WTC11 (cell line): ENCODE measurements at regions not wholly inside any gene's neighbourhood (a gene's known extent, or its start where the extent isn't known, plus 50 kb on each side); places are given as distances from the start of the nearest gene placed in this dataset.

Experiments used
- ATAC-seq: fragments of 200-7000 bp; cut with Tn5 transposase; 2 replicates; pipeline ENCODE4 v1.10.0; 2021; ENCODE audit warnings: mild to moderate bottlenecking, moderate library complexity
- CTCF ChIA-PET: fragments of 300-600 bp; sonication (Branson Sonifier 250); formaldehyde crosslinking; loops from one replicate; lab custom pipeline; 2021; ENCODE audit warnings: antibody characterized with exemption; lab: Charles Lee
- POLR2A ChIA-PET: fragments of 350-600 bp; sonication (Branson Sonifier 250); formaldehyde crosslinking; loops from one replicate; lab custom pipeline; 2021; ENCODE audit warnings: antibody characterized with exemption; lab: Charles Lee
- DNase-seq: peaks from one replicate; pipeline ENCODE4 v3.0.0; 2021; ENCODE audit warnings: low spot score
- H3K27ac Mint-ChIP-seq: 2 replicates; pipeline ENCODE4 v1.8.0; 2021; ENCODE audit warnings: mixed read lengths
- H3K27me3 Mint-ChIP-seq: 2 replicates; pipeline ENCODE4 v1.8.0; 2021; ENCODE audit warnings: low read depth, mild to moderate bottlenecking, moderate library complexity, mixed read lengths
- H3K36me3 Mint-ChIP-seq: 2 replicates; pipeline ENCODE4 v1.8.0; 2021; ENCODE audit warnings: mixed read lengths
- H3K4me1 Mint-ChIP-seq: 2 replicates; pipeline ENCODE4 v1.8.0; 2022; ENCODE audit warnings: mixed read lengths
- H3K4me3 Mint-ChIP-seq: 2 replicates; pipeline ENCODE4 v1.8.0; 2021; ENCODE audit warnings: mild to moderate bottlenecking, moderate library complexity, mixed read lengths
- H3K9me3 Mint-ChIP-seq: 2 replicates; pipeline ENCODE4 v1.8.0; 2021; ENCODE audit warnings: mixed read lengths
- ATF1 ChIP-seq: sonication (generic); formaldehyde crosslinking; IDR thresholded peaks from 2 replicates; pipeline ENCODE4 v1.8.1; 2023; ENCODE audit warnings: mild to moderate bottlenecking, moderate library complexity, missing genetic modification reagents
- ATF6 ChIP-seq: sonication (generic); formaldehyde crosslinking; IDR thresholded peaks from 2 replicates; pipeline ENCODE4 v1.8.1; 2023; ENCODE audit warnings: mild to moderate bottlenecking, missing genetic modification reagents
- CTCF ChIP-seq: fragments of 200-600 bp; IDR thresholded peaks from 2 replicates; pipeline ENCODE4 v1.8.0; 2022; ENCODE audit warnings: antibody characterized with exemption
- FOXP1 ChIP-seq: sonication (generic); formaldehyde crosslinking; IDR thresholded peaks from 2 replicates; pipeline ENCODE4 v1.8.0; 2022; ENCODE audit warnings: missing genetic modification reagents, mild to moderate bottlenecking, moderate library complexity, borderline replicate concordance
- FOXP4 ChIP-seq: sonication (generic); formaldehyde crosslinking; IDR thresholded peaks from 2 replicates; pipeline ENCODE4 v1.8.0; 2022; ENCODE audit warnings: mild to moderate bottlenecking, missing genetic modification reagents
- GTF2I ChIP-seq: fragments of 250-450 bp; sonication (Bioruptor Pico); conservative IDR thresholded peaks from 2 replicates; pipeline ENCODE4 v1.4.0; 2021; ENCODE audit warnings: mild to moderate bottlenecking
- MXD4 ChIP-seq: fragments of 250-450 bp; sonication (Bioruptor Pico); IDR thresholded peaks from 2 replicates; pipeline ENCODE4 v1.8.0; 2021; ENCODE audit warnings: mild to moderate bottlenecking, moderate library complexity, borderline replicate concordance
- NFE2L1 ChIP-seq: sonication (generic); formaldehyde crosslinking; IDR thresholded peaks from 2 replicates; pipeline ENCODE4 v1.8.1; 2023; ENCODE audit warnings: missing genetic modification reagents
- NR2C2 ChIP-seq: sonication (generic); formaldehyde crosslinking; IDR thresholded peaks from 2 replicates; pipeline ENCODE4 v1.8.0; 2022; ENCODE audit warnings: mild to moderate bottlenecking, missing genetic modification reagents
- PRRX2 ChIP-seq: fragments of 250-450 bp; sonication (Bioruptor Pico); IDR thresholded peaks from 2 replicates; pipeline ENCODE4 v1.8.0; 2021; ENCODE audit warnings: mild to moderate bottlenecking
- RELA ChIP-seq: sonication (generic); formaldehyde crosslinking; IDR thresholded peaks from 2 replicates; pipeline ENCODE4 v1.8.1; 2022; ENCODE audit warnings: missing genetic modification reagents, mild to moderate bottlenecking, borderline replicate concordance
- TCF7 ChIP-seq: sonication (generic); formaldehyde crosslinking; IDR thresholded peaks from 2 replicates; pipeline ENCODE4 v1.8.0; 2022; ENCODE audit warnings: mild to moderate bottlenecking, low read depth, missing genetic modification reagents, moderate library complexity
- TEAD1 ChIP-seq: sonication (generic); formaldehyde crosslinking; IDR thresholded peaks from 2 replicates; pipeline ENCODE4 v1.8.0; 2022; ENCODE audit warnings: mild to moderate bottlenecking, missing genetic modification reagents
- USF2 ChIP-seq: sonication (generic); formaldehyde crosslinking; IDR thresholded peaks from 2 replicates; pipeline ENCODE4 v1.8.1; 2023; ENCODE audit warnings: mild to moderate bottlenecking, missing genetic modification reagents, moderate library complexity
- ZBTB43 ChIP-seq: sonication (generic); formaldehyde crosslinking; IDR thresholded peaks from 2 replicates; pipeline ENCODE4 v1.8.1; 2023; ENCODE audit warnings: mild to moderate bottlenecking, missing genetic modification reagents
- ZNF219 ChIP-seq: sonication (generic); formaldehyde crosslinking; IDR thresholded peaks from 2 replicates; pipeline ENCODE4 v1.8.0; 2023; ENCODE audit warnings: missing genetic modification reagents, mild to moderate bottlenecking, borderline replicate concordance
- ZNF232 ChIP-seq: sonication (generic); formaldehyde crosslinking; IDR thresholded peaks from 2 replicates; pipeline ENCODE4 v1.8.0; 2022; ENCODE audit warnings: mild to moderate bottlenecking, missing genetic modification reagents
- ZNF396 ChIP-seq: fragments of 250-450 bp; sonication (Bioruptor Pico); IDR thresholded peaks from 2 replicates; pipeline ENCODE4 v1.8.0; 2021; ENCODE audit warnings: mild to moderate bottlenecking, moderate library complexity, borderline replicate concordance
- TF ChIP-seq, protein P1 (sequence below): sonication (generic); formaldehyde crosslinking; IDR thresholded peaks from 2 replicates; pipeline ENCODE4 v1.8.0; 2022; ENCODE audit warnings: mild to moderate bottlenecking, missing genetic modification reagents
- TF ChIP-seq, protein P2 (sequence below): sonication (generic); formaldehyde crosslinking; IDR thresholded peaks from 2 replicates; pipeline ENCODE4 v1.8.1; 2022; ENCODE audit warnings: mild to moderate bottlenecking, missing genetic modification reagents, moderate library complexity, borderline replicate concordance
- TF ChIP-seq, protein P3 (sequence below): fragments of 250-450 bp; sonication (Bioruptor Pico); IDR thresholded peaks from 2 replicates; pipeline ENCODE4 v1.9.0; 2021; ENCODE audit warnings: mild to moderate bottlenecking

GRCh38 chr16:72500545-72500944, 328.6 kb upstream of the PMFBP1 start:
- no peak for ATAC-seq
- Mint-ChIP-seq H3K27me3 (no peaks in the 10 kb centered on the region), H3K36me3 (no peaks in the 10 kb centered on the region), H3K4me1 (peaks cover 4% of the 10 kb centered on the region), H3K27ac (no peak overlapping the region), H3K4me3 (no peak overlapping the region)
- CTCF ChIA-PET = interaction anchor here (1.0 to 2.2 kb wide), 2 partner anchors 332 to 347 kb away, joined by 4 to 9 read pairs; no protein-coding TSS in a partner anchor
- POLR2A ChIA-PET = no interaction called here
- TF ChIP-seq ZBTB43 (no peak), TCF7 (CRISPR knock-in tag) (no peak), NR2C2 (CRISPR knock-in tag) (no peak), ATF1 (CRISPR knock-in tag) (no peak), CTCF (no peak), MXD4 (CRISPR knock-in tag) (no peak), FOXP1 (CRISPR knock-in tag) (no peak), USF2 (no peak), ZNF396 (CRISPR knock-in tag) (no peak), ZNF232 (CRISPR knock-in tag) (no peak), PRRX2 (CRISPR knock-in tag) (no peak)
- TF ChIP-seq, protein P1, sequence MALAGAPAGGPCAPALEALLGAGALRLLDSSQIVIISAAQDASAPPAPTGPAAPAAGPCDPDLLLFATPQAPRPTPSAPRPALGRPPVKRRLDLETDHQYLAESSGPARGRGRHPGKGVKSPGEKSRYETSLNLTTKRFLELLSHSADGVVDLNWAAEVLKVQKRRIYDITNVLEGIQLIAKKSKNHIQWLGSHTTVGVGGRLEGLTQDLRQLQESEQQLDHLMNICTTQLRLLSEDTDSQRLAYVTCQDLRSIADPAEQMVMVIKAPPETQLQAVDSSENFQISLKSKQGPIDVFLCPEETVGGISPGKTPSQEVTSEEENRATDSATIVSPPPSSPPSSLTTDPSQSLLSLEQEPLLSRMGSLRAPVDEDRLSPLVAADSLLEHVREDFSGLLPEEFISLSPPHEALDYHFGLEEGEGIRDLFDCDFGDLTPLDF = no peak
- TF ChIP-seq, all 79 proteins: peak for 0
- DNase-seq = no peak
- no peaks in the 10 kb centered on the region for H3K9me3 Mint-ChIP-seq

DNA sequence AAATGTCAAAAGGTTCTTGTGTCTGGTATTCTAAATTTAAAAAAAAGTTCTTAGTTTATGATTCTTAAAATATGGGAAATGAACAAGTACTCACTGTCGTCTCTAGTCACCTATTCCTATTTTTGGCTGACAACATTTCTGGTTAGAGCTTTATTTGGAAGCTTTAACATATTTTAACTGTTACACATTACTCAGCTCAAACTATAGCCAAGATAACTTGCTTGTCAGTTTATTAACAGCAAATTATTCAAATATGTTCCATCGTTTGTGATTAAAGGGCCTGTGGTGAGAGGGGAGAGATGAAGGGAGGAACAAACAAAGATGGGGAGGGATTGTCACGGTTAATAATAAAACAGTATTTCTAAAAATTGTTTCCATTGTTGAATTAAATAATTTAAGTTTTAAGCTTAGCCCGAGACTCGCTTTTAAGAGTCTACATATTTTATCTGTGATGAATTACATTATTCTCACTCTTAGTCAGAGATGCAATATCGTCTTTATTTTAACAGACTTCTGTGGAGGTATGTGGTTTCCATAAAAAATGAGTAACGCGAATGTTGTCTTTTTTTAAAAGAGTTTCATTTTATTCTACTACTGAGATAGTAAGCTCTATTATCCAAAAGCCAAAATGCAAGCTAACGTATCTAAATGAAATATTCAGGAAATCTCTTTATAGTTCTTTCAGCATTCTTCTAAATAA, 321.9 kb upstream of the PMFBP1 start:
- ATAC-seq (no peak), DNase-seq (no peak)
- no peaks in the 10 kb centered on the region for H3K36me3 Mint-ChIP-seq
- ChIA-PET POLR2A (no interaction called here), CTCF (interaction anchor here (0.7 kb wide), 1 partner anchor 51 kb away, joined by 3 read pairs; no protein-coding TSS in a partner anchor)
- no peak overlapping the region for H3K4me3 Mint-ChIP-seq
- no peaks in the 10 kb centered on the region for H3K27me3 Mint-ChIP-seq
- H3K9me3 Mint-ChIP-seq = no peaks in the 10 kb centered on the region
- H3K4me1 Mint-ChIP-seq = no peaks in the 10 kb centered on the region; the same call in 1 of the 2 replicates
- no peak overlapping the region for H3K27ac Mint-ChIP-seq
- TF ChIP-seq, protein P2, sequence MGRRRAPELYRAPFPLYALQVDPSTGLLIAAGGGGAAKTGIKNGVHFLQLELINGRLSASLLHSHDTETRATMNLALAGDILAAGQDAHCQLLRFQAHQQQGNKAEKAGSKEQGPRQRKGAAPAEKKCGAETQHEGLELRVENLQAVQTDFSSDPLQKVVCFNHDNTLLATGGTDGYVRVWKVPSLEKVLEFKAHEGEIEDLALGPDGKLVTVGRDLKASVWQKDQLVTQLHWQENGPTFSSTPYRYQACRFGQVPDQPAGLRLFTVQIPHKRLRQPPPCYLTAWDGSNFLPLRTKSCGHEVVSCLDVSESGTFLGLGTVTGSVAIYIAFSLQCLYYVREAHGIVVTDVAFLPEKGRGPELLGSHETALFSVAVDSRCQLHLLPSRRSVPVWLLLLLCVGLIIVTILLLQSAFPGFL = no peak
- TF ChIP-seq MXD4 (CRISPR knock-in tag) = no peak
- TF ChIP-seq ATF6 (CRISPR knock-in tag) = no peak
- no peak for TF ChIP-seq RELA
- TF ChIP-seq ZNF396 (CRISPR knock-in tag) = no peak
- no peak for TF ChIP-seq GTF2I (CRISPR knock-in tag)
- TF ChIP-seq FOXP1 (CRISPR knock-in tag) = no peak
- TF ChIP-seq NFE2L1 (CRISPR knock-in tag) = no peak
- no peak for TF ChIP-seq TEAD1 (CRISPR knock-in tag)
- TF ChIP-seq, protein P3, sequence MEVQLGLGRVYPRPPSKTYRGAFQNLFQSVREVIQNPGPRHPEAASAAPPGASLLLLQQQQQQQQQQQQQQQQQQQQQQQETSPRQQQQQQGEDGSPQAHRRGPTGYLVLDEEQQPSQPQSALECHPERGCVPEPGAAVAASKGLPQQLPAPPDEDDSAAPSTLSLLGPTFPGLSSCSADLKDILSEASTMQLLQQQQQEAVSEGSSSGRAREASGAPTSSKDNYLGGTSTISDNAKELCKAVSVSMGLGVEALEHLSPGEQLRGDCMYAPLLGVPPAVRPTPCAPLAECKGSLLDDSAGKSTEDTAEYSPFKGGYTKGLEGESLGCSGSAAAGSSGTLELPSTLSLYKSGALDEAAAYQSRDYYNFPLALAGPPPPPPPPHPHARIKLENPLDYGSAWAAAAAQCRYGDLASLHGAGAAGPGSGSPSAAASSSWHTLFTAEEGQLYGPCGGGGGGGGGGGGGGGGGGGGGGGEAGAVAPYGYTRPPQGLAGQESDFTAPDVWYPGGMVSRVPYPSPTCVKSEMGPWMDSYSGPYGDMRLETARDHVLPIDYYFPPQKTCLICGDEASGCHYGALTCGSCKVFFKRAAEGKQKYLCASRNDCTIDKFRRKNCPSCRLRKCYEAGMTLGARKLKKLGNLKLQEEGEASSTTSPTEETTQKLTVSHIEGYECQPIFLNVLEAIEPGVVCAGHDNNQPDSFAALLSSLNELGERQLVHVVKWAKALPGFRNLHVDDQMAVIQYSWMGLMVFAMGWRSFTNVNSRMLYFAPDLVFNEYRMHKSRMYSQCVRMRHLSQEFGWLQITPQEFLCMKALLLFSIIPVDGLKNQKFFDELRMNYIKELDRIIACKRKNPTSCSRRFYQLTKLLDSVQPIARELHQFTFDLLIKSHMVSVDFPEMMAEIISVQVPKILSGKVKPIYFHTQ (CRISPR knock-in tag) = no peak
- no peak for TF ChIP-seq ZNF219 (CRISPR knock-in tag)
- TF ChIP-seq FOXP4 (CRISPR knock-in tag) = no peak
